ENCODE measurements at regions not wholly inside any gene's neighbourhood (a gene's known extent, or its start where the extent isn't known, plus 50 kb on each side); places are given as distances from the start of the nearest gene placed in this dataset.
"Not testable (repeated sequence)": the region's sequence is repeated elsewhere in the genome, so short reads cannot be mapped to it uniquely, and the experiment has no call there.

DNA sequence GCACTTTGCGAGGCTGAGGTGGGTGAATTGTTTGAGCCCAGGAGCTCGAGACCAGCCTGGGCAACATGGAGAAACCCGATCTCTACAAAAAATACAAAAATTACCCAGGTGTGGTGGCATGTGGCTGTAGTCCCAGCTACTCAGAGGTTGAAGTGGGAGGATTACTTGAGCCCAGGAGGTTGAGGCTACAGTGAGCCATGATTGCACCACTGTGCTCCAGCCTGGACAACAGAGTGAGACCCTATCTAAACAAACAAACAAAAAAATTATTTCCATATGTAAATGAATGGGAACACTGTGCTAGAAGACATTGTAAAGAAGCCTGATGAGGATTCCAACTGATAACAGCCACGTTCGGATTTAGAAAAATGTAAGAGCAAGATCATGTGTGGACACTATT, 154.2 kb downstream of the ZFP64 start:
- Mint-ChIP-seq H3K36me3 (ENCODE audit: low read depth) (no peaks in the 10 kb centered on the region), H3K27me3 (ENCODE audit: low read depth) (no peaks in the 10 kb centered on the region), H3K4me1 (peaks cover 25% of the 10 kb centered on the region), H3K9me3 (no peaks in the 10 kb centered on the region), H3K27ac (ENCODE audit: unreplicated experiment) (no peak overlapping the region), H3K4me3 (no peak overlapping the region)
- TF ChIP-seq, protein P1, sequence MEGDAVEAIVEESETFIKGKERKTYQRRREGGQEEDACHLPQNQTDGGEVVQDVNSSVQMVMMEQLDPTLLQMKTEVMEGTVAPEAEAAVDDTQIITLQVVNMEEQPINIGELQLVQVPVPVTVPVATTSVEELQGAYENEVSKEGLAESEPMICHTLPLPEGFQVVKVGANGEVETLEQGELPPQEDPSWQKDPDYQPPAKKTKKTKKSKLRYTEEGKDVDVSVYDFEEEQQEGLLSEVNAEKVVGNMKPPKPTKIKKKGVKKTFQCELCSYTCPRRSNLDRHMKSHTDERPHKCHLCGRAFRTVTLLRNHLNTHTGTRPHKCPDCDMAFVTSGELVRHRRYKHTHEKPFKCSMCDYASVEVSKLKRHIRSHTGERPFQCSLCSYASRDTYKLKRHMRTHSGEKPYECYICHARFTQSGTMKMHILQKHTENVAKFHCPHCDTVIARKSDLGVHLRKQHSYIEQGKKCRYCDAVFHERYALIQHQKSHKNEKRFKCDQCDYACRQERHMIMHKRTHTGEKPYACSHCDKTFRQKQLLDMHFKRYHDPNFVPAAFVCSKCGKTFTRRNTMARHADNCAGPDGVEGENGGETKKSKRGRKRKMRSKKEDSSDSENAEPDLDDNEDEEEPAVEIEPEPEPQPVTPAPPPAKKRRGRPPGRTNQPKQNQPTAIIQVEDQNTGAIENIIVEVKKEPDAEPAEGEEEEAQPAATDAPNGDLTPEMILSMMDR (conservative IDR thresholded peaks at IDR 0.05), result no peak
- DNase-seq (ENCODE audit: low read depth, low spot score), result no peak

DNA sequence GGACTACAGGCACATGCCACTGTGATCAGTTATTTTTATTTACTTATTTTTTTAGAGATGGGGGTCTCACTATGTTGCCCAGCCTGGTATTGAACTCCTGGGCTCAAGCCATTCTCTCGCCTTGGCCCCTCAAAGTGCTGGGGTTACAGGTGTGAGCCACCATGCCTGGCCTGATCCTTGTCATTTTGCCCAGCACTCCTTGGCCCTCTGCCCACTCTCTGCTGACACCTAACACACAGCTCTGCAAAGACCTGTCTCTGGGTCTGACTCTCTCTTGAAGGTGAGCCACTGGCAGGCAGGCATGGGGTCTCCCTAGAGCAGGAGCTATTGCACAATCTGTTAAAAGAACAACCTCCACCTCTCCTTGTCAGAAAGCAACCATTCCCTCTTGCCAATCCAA, 155.6 kb downstream of the ZFP64 start:
- Mint-ChIP-seq H3K27me3 (ENCODE audit: low read depth) (no peaks in the 10 kb centered on the region), H3K9me3 (no peaks in the 10 kb centered on the region), H3K36me3 (ENCODE audit: low read depth) (no peaks in the 10 kb centered on the region), H3K27ac (ENCODE audit: unreplicated experiment) (no peak overlapping the region), H3K4me3 (no peak overlapping the region), H3K4me1 (peaks cover 37% of the 10 kb centered on the region)
- no peak for DNase-seq (ENCODE audit: low read depth, low spot score)
- TF ChIP-seq, protein P1 (conservative IDR thresholded peaks at IDR 0.05), result no peak

DNA sequence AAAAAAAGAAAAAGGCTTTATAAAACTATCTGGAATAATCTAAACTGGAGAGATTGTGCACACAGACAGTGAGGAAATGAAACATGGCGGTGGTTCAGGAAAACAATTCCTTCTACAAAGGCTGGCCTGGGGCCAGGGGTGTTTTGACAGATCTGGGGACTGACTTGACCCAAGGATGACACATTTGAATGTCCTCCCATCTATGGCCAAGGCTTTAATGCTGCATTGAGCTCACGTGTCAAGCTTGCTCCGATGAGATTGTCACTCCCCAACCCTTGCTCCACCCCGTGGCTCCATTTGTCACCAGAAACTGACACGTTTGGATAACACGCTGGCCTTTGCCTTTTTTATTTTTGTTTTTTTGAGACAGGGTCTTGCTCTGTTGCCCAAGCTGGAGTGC, 156.1 kb downstream of the ZFP64 start:
- no peak for DNase-seq (ENCODE audit: low read depth, low spot score)
- TF ChIP-seq, protein P1 (conservative IDR thresholded peaks at IDR 0.05), result no peak
- Mint-ChIP-seq H3K4me3 (no peak overlapping the region), H3K27ac (ENCODE audit: unreplicated experiment) (peak overlapping the region; percentile 52), H3K27me3 (ENCODE audit: low read depth) (no peaks in the 10 kb centered on the region), H3K4me1 (peaks cover 36% of the 10 kb centered on the region), H3K9me3 (no peaks in the 10 kb centered on the region), H3K36me3 (ENCODE audit: low read depth) (no peaks in the 10 kb centered on the region)

DNA sequence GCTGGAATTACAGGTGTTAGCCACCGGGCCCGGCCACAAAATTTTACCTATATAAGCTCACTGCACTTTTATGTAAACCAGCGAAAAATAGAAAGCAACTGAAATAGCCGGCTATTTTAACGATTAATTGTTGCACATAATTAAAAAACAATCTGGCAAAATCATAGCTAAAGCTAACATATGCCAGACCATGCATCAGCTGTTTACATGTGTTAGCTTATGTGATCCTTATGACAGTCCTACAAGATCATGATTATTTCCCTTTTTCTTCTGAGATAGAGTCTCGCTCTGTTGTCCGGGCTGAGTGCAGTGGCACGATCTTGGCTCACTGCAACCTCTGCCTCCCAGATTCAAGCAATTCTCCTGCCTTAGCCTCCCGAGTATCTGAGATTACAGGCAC, 157.0 kb downstream of the ZFP64 start:
- Mint-ChIP-seq H3K27ac (ENCODE audit: unreplicated experiment) (no peak overlapping the region), H3K4me1 (peaks cover 29% of the 10 kb centered on the region), H3K27me3 (ENCODE audit: low read depth) (no peaks in the 10 kb centered on the region), H3K9me3 (no peaks in the 10 kb centered on the region), H3K36me3 (ENCODE audit: low read depth) (no peaks in the 10 kb centered on the region), H3K4me3 (no peak overlapping the region)
- TF ChIP-seq, protein P1 (conservative IDR thresholded peaks at IDR 0.05), result no peak
- DNase-seq (ENCODE audit: low read depth, low spot score), result no peak

DNA sequence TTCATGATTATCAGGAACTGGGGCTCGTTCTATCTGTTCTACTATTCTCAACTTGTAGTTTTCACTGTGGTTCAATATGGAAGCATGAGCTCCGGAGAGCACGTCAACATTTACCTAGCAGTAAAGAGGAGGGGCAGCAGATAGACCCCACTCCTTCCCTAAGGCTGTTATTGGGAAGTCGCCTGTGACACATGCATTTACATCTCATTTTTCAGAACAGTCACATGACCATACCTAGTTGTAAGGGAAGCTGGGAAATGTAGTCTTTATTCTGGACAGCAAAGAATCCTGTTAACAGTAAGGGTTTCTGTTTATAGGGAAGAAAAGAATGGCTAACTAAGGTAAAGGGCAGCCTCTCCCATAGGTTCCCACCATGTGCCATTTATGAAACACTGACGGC, 158.3 kb downstream of the ZFP64 start:
- Mint-ChIP-seq H3K4me3 (no peak overlapping the region), H3K36me3 (ENCODE audit: low read depth) (no peaks in the 10 kb centered on the region), H3K27me3 (ENCODE audit: low read depth) (no peaks in the 10 kb centered on the region), H3K27ac (ENCODE audit: unreplicated experiment) (no peak overlapping the region), H3K9me3 (no peaks in the 10 kb centered on the region), H3K4me1 (peaks cover 22% of the 10 kb centered on the region)
- TF ChIP-seq, protein P1 (conservative IDR thresholded peaks at IDR 0.05), result no peak
- no peak for DNase-seq (ENCODE audit: low read depth, low spot score)

DNA sequence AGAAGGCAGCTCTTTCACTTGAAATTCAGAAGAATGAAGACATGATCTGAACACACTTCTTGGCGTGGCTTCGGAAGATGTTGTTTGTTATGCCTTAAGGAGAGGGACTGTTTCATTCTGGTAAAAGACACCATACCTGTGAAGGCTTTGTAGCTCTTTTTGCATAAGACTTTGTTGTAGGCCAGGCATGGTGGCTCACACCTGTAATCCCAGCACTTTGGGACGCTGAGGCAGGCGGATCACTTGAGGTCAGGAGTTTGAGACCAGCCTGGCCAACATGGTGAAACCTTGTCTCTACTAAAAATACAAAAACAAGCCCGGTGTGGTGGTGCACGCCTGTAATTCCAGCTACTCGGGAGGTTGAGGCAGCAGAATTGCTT, 159.3 kb downstream of the ZFP64 start:
- not testable (repeated sequence) for H3K27me3 Mint-ChIP-seq (ENCODE audit: low read depth); H3K36me3 Mint-ChIP-seq (ENCODE audit: low read depth); H3K9me3 Mint-ChIP-seq; H3K4me3 Mint-ChIP-seq; DNase-seq (ENCODE audit: low read depth, low spot score)
- Mint-ChIP-seq H3K27ac (ENCODE audit: unreplicated experiment) (peak overlapping the region; percentile 83), H3K4me1 (peaks cover 22% of the 10 kb centered on the region)

All from neural crest cell (in vitro differentiated cells).